BJ (cell line): ENCODE measurements at regions not wholly inside any gene's neighbourhood (a gene's known extent, or its start where the extent isn't known, plus 50 kb on each side); places are given as distances from the start of the nearest gene placed in this dataset.

ENCODE experiments used
- CTCF ChIA-PET: fragments of 350-600 bp; formaldehyde crosslinking; extraction: SDS; loops from one replicate; lab custom pipeline; 2021; ENCODE audit warnings: antibody characterized with exemption, inconsistent platforms; lab: Yijun Ruan, JAX
- POLR2A ChIA-PET: fragments of 300-600 bp; sonication (Branson Sonifier 250); formaldehyde crosslinking; extraction: SDS; loops from one replicate; lab custom pipeline; 2021; ENCODE audit warnings: antibody characterized with exemption; lab: Charles Lee
- DNase-seq: peaks from one replicate; pipeline ENCODE4 v3.0.0-alpha.2; 2011; ENCODE audit warnings: low read depth
- H3K27me3 ChIP-seq: 2 replicates; pipeline ENCODE4 v1.6.0; 2011; ENCODE audit warnings: low read length; ENCODE audit not compliant: control insufficient read depth, insufficient read depth
- H3K36me3 ChIP-seq: 2 replicates; pipeline ENCODE4 v1.5.1; 2011; ENCODE audit warnings: low read length; ENCODE audit not compliant: control insufficient read depth, insufficient read depth
- H3K4me3 ChIP-seq: 2 replicates; pipeline ENCODE4 v1.5.1; 2011; ENCODE audit warnings: low read depth, mild to moderate bottlenecking, control low read depth, low read length
- TF ChIP-seq, protein P1 (sequence below): IDR thresholded peaks from 2 replicates; pipeline ENCODE4 v1.5.1; 2011; ENCODE audit warnings: low read depth, mild to moderate bottlenecking, control low read depth, inconsistent platforms, low read length, moderate library complexity; ENCODE audit not compliant: insufficient read depth

DNA sequence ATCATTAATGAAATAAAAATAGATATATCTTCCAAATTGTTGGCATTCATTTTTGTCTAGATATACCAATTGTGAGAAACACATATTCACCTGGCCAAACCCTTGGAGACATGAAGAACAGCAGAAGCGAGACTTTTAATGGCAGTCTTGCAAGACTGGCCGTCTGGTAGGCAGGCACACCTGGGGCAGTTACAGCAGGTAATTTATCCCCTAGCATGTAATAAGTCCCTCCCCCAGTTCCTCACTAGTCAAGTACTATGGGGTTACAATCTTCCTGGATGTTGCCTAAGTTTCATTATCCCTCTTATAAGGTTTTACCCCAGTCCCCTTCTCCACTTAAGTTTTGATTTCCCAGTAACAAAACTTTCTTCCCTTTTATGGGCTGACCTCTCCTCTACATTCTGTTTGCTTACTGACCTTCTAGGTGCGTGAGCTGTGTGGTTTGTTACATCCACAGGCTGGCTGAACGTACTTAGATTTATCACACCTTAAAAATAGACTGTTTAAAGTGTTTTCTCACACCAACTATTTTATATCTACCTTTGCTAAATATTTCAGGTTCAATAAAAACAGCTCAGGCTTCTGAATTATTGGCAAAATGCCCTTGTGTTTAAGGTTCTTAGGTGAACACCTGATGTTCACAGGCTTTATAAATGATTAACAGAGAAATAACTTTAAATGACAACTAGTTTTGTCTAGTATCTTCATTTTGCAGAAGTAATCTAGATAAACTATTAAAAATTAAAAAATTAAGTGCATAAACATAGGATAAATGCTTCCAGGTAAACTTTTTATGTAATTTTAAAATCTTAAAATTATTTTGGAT, 365.0 kb upstream of the TFPI start:
- ChIA-PET POLR2A (no interaction called here), CTCF (no interaction called here)
- DNase-seq: no peak
- H3K27me3 ChIP-seq: no peaks in the 10 kb centered on the region
- TF ChIP-seq, protein P1, sequence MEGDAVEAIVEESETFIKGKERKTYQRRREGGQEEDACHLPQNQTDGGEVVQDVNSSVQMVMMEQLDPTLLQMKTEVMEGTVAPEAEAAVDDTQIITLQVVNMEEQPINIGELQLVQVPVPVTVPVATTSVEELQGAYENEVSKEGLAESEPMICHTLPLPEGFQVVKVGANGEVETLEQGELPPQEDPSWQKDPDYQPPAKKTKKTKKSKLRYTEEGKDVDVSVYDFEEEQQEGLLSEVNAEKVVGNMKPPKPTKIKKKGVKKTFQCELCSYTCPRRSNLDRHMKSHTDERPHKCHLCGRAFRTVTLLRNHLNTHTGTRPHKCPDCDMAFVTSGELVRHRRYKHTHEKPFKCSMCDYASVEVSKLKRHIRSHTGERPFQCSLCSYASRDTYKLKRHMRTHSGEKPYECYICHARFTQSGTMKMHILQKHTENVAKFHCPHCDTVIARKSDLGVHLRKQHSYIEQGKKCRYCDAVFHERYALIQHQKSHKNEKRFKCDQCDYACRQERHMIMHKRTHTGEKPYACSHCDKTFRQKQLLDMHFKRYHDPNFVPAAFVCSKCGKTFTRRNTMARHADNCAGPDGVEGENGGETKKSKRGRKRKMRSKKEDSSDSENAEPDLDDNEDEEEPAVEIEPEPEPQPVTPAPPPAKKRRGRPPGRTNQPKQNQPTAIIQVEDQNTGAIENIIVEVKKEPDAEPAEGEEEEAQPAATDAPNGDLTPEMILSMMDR: no peak
- no peak overlapping the region for H3K4me3 ChIP-seq
- no peaks in the 10 kb centered on the region for H3K36me3 ChIP-seq

DNA sequence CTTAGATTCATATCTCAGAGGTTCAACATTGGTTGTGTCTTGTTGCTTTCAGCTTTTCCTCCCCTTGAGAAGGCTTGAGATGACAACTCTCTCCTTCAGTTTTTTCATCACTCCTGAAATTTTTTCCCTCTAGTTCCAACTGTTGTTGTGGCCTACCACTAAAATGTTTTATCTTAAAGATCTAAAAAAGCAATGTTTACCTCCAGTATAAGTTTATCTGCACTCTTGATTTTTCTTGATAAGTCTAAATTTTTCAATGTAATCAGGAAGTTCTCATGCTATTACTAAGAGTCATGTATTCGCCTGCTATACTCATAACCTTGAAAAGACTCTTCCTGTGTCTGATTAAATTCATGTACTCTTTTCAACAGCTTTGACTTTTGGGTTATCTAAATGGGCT, 366.3 kb upstream of the TFPI start:
- TF ChIP-seq, protein P1: no peak
- H3K36me3 ChIP-seq: no peaks in the 10 kb centered on the region
- POLR2A ChIA-PET: no interaction called here
- CTCF ChIA-PET: no interaction called here
- H3K4me3 ChIP-seq: no peak overlapping the region
- no peak for DNase-seq
- no peaks in the 10 kb centered on the region for H3K27me3 ChIP-seq

DNA sequence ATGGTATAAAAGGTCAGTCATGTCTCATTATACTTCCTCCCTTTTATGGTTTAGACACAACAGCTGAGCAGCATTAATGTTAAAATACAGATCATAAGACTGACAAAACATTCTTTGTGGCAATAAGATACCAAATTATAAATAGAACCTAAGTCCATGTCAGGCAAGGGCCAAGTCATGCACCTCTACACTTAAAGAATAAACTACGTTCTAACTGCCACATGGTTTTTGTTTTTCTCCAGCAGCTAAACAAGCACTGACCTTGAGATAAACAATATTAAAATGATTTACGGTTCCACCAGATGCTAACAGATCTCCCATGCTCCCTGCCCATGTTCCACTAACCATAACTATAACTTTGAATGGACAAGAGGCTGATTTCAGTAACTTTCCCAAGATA, 368.6 kb upstream of the TFPI start:
- TF ChIP-seq, protein P1: no peak
- ChIA-PET CTCF (interaction anchor here (0.6 to 1.2 kb wide), 2 partner anchors 15 to 1489 kb away, joined by 3 to 4 read pairs; no protein-coding TSS in a partner anchor), POLR2A (no interaction called here)
- Histone ChIP-seq H3K27me3 (no peaks in the 10 kb centered on the region), H3K36me3 (no peaks in the 10 kb centered on the region), H3K4me3 (no peak overlapping the region)
- DNase-seq: peak; percentile 38

DNA sequence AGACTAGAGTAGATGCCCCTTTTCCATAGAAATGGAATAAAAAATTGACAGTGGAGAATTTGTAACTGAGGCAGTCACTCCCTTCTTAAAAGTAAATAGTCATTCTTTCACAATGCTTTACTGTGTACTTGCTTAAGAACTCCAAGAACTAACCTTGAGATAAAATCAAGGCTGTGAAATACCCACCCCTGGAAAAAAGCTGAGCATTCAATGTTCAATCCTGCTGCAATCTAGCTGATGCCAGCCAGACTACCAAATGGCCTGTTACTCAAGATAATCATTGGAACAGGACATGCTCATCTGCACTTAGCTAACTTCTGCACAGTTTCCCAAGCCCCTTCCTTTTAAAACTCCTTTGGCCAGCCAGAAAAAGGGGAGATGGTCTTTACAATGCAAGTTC, 367.4 kb upstream of the GULP1 start:
- ChIA-PET CTCF (no interaction called here), POLR2A (no interaction called here)
- H3K27me3 ChIP-seq: no peaks in the 10 kb centered on the region
- TF ChIP-seq, protein P1: no peak
- no peaks in the 10 kb centered on the region for H3K36me3 ChIP-seq
- no peak overlapping the region for H3K4me3 ChIP-seq
- no peak for DNase-seq

DNA sequence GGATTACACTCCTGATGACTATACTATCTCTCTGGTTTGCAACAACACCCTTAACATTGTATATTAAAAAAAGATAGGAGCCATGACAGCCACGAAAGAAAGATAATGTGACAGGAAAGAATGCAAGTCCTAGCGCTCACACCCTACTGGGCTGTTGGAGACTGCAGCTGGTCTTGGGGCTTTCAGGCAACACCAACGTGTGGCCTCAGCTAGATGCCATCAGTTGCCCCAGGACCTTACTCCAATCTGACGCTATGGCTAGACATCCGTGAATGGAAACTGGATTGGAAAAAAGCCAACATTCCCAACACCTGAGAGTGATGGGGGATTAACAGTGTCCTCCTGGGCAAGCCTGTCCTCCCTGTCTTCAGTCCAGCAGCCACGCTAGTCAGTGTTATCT, 357.4 kb upstream of the GULP1 start:
- ChIA-PET POLR2A (no interaction called here), CTCF (no interaction called here)
- no peaks in the 10 kb centered on the region for H3K27me3 ChIP-seq
- DNase-seq: no peak
- no peak overlapping the region for H3K4me3 ChIP-seq
- TF ChIP-seq, protein P1: no peak
- no peaks in the 10 kb centered on the region for H3K36me3 ChIP-seq
